HG03565 (cell line): ENCODE measurements at regions not wholly inside any gene's neighbourhood (a gene's known extent, or its start where the extent isn't known, plus 50 kb on each side); places are given as distances from the start of the nearest gene placed in this dataset.

Experiments
- ATAC-seq: cut with Tn5 transposase; IDR thresholded peaks from one replicate; pipeline ENCODE4 v1.9.1; 2021; ENCODE audit warnings: mild to moderate bottlenecking, moderate library complexity; ENCODE audit not compliant: unreplicated experiment

DNA sequence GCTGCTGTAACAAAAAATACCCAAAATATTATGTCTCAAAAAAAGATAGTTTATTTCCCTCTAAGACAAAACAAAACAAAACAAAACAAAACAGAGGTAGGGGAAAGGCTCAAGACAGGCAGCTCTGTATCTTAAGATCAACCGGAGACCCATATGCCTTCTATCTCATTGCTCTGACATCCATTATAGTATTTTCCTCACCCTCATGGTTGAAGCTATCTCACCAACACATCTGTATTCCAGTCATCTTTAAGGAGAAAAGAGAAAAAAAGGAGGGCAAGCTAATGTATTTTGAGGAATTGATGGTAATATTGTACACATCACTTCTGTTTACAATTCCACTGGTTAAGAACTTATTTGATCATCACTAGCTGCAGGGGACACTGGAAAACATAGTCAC is 239.7 kb downstream of the ICOS start:
- ATAC-seq, result no peak

DNA sequence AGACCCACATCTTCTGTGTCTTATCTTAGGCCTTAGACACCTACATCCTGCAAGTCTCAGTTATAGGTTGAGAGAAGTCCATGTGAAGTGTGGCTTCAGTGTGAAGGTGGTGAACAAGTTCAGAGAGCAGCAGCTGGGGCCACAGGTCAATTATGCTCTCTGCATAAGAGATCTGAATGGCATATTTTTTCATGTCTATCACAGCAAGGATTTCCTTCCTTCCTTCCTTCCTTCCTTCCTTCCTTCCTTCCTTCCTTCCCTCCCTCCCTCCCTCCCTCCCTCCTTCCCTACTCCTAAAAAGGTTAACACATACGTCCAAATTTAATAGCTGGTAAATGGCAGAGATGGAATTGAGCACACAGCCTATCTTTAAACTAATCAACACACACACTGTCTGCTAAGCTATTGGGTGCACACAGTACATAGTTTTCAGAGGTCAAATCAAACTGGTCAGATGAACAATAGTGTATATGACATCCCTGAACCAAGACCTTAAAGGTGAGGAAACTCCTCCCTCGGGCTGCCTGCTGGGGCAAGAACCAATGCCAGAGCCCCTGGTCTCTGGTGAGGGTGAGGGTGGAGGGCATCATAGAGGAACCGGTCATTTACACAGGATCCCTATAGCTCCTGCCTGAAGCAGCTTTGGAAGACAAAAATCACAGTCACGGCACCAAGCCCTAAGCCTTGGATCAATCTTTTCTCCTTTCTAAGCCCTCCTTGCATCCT is 240.9 kb downstream of the ICOS start:
- no peak for ATAC-seq

DNA sequence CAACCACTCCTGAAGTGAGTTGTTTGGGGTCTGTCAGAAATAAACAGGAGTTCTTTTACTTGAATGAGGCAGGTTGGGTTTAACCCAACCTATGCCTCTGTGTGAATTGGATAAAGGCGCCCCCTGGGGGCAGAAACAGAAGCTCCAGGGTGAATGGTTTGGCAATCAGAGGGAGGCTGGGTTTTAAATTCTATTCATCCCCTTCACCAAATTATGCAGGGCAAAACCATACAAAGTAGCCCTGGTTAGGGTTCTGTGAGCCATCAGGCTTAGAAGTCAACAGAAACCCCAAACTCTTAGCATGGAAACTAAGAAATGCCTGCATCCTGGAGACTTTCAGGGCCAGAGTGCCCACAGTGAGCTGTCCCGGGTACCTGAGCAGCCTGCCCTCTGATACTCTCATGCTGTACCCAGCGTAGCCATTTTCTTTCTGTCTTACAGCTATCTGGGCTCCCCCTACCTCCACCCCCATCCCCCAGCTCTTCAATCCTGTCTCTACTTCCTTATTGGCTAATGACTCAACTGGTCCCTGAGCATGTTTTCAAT is 241.5 kb downstream of the ICOS start:
- no peak for ATAC-seq

DNA sequence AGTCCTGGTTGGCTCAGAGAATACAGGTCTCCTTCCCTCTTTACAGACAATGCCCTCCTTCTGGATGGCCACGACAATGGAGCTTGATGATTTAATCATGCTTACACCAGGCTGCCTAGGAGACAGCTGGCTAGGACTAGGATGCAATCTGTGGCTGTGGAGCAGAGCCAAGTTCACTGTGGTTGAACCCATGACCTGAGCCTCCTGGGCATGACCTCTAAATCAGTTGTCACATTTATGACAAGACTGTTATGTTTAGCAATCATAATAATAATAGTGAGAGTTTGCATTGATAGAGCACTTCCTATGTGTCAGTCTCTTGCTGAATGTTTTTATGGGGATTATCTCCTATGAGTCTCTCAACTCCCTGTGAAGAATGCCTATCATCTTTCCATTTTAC is 244.1 kb downstream of the ICOS start:
- ATAC-seq, result no peak

DNA sequence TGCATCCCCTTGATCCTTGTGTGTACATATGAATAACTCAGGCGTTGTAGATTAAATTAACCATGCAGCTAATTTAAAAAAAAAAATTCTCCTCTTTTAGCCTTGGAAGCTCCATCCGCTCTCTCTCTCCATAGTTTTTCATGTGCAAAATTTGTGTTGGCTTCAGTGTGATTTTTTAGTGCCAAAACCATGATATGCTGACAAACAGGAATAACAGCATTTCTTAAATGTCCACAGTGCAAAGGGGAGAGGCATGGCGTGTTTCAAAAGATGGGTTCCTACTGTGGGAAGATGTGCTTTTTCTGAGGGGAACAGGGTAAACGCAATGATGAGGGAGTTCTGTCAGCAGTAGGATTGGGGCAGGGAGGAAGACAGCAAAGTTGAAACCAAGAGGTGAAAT is 247.0 kb downstream of the ICOS start:
- no peak for ATAC-seq

DNA sequence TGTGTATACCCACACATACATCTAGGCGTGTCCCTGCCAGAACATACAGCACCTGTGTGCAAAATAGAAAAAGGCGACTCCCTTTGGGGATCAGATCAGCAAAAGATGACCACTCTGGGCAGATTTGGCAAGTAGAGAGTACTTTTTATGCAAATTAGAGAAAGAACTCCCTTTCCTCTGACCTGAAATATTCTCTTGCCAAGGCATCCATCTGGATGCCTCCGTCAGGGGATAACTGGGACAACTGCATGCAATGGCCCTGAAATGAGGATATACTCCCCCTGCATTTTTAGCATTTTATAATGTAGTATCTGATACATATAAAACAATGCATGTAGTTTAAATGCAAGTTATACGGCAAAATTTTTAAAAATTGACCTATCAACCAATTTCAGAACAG is 247.7 kb downstream of the ICOS start:
- no peak for ATAC-seq

DNA sequence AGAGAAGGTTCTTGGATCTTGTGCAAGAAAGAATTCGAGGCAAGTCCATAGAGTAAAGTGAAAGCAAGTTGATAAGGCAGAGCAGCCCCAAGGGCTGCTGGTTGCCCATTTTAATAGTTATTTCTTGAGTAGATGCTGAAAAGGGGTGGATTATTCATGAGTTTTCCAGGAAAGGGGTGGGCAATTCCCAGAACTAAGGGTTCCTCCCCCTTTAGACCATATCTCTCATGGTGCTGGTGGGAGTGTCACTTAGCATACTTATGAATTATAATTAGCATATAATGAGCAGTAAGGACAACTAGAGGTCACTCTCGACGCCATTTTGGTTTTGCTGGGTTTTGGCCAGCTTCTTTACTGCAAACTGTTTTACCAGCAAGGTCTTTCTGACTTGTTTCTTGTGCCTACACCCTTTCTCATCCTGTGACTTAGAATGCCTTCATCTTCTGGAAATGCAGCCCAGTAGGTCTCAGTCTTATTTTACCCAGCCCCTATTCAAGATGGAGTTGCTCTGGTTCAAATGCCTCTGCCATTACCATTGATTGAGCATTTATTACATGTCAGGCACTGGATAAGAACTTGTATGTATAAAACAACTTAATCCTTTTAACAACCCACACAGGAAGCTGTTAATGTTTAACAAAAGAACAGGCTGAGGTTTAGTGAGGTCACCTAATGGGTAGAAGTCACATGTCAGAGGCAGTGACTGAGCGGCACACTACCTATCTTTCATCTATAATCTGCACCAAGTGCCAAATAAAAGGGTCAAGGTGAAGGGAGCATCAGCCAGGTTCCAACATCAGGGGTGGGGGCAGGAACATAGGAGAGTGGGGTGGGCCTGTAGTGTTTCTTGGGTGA is 250.9 kb downstream of the ICOS start:
- no peak for ATAC-seq

DNA sequence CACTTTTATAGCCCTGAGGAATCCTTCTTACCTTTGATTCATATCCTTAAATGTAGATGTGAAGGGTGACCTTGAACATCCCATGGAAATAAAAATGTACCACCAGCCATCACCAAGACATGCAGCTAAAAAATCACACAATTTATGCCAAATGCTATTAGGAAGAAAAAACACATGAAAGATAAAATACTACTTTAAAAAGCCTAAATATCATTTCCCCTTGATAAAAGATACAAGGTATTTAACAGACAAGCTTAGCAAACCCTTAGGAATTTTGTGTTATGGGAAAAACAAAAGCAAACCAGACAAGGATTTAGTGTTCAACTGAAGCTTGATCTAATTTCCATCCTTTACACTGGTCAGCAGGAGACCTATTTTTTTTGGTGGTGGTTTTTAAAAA is 255.0 kb downstream of the ICOS start:
- no peak for ATAC-seq

DNA sequence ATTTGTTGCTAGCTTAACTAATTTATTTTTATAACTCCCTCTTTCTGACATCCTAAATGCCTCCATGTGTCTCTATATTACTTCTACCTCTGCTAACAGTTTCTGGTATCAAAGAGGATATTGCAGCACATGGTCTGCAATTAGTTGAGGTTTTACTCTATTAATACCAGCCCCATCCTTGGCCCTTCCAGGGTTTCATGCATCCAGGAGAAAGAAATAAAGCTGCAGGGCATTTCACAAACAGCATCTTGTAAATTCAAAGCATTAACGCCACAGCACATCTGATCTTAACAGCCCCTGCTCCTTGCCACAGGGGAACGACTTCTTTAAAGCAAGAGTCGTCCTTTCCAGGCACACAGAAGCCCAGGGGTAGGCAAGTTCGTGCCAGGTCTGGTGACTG is 258.9 kb downstream of the ICOS start:
- ATAC-seq, result no peak

DNA sequence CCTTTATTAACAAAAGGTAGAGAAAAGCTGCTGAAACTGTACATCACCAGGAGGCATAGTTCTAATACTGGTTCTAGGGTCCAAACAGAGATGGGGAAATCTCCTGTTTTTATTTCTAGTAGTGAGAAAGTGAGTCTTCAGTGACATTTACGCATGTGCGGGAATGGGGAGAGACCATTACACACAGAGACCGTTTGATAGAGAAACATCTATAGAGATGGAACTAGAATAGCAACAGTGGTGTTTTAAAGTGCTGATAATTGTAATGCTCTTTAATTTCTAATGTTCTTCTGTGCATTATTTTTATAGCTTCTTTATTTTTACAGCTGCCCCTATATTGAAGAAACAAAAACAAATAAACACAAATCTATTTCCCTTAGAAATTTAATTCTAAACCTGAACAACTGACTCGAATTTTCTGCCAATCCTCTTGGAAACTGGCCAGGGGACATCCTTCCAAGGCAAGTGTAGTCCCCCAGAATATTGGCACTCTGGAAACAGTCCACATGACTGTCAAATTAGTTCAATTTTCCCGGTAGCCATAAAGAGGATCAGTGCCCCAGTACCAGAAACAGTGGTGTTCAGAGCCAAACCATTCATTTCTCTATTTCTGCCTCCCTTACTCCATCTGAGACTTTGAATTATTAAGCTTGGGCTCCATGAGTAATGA is 260.9 kb downstream of the ICOS start:
- no peak for ATAC-seq

DNA sequence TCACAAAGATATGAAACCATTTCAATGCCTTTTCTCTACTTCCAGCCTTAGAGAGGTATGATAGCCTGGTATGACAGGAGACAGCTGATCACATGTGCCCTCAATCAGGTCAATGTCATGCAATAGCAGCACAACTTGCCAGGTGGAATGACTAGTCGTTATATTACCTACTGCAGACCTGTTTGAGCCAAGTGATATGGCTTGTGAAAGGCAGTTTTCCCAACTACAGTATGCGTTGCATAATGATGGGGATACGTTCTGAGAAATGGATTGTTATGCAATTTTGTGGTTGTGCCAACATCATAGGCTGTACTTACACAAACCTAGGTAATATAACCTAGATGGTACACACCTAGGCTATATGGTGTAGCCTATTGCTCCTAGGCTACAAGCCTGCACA is 262.8 kb downstream of the ICOS start:
- no peak for ATAC-seq

DNA sequence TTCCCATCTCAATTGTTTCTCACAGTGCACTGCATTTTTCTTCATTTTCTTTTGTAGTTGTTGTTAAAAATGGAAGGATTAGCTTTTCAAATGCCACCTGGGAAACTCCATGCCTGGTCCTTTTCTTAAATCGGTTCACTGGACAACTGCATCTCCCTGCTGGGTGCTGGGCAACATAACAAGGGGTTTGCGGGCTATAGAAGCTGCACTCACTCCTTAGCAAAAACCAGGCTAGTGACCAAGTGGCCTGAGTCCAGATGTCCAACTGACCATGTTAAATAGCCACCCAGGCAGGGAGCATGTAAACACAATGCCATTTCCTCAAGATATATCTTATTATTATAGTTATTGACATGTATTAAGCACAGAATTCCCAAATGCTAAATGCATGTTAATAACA is 264.9 kb downstream of the ICOS start:
- ATAC-seq, result no peak

DNA sequence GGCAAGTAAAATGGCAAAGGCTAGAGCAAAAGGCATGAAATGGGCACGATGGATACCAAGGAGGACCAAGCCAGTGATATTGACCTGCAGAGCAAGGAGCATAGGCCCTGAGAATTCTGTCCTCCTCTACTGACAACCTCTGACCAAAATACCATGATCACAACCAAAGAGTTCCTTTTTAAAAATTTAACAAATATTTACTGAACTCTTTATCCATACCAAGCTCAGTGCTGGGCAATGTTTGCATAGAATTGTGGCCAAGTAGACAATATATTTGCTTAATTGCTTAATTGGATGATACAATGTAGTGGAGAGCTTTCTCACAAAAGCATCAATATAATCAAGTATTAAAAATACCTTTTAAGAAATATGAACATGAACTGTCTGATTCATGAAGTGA is 265.7 kb downstream of the ICOS start:
- ATAC-seq, result no peak

DNA sequence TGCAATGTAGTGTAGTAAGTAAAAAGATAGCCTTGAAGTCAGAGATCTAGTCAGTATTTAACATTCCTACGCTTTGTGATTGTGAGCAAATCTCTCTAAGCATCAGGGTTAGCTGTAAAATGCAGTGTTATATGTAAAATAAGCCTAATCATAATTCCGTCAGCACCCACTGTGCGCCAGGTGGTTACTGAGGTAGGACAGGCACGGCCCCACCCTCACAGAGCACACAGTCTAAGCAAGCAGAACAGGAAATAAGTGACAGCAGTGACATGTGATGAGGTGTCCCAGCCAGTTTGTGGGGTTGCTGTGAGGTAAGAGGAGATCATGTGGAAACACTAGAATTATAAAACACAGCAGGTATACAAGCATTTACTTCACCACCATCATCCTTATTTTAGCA is 267.1 kb downstream of the ICOS start:
- ATAC-seq, result no peak

DNA sequence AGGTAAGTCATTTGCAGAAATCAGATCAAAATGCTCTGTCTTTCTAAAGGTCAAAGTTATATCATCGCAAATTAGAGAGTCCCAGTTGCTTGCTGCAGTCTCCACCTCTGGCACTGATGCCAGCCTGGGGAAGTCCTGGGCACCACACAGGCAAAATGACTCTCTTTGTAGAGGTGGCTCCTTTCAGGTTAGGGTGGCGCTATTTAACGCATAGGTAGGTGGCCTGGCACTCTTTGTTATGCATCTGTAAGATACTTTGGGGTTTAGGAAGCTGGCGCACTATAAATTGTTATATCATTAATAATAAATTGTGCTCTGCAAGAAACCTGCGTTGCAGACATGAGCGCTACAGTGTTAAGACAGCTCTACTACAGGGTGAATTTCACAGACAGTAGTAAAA is 268.5 kb downstream of the ICOS start:
- no peak for ATAC-seq

DNA sequence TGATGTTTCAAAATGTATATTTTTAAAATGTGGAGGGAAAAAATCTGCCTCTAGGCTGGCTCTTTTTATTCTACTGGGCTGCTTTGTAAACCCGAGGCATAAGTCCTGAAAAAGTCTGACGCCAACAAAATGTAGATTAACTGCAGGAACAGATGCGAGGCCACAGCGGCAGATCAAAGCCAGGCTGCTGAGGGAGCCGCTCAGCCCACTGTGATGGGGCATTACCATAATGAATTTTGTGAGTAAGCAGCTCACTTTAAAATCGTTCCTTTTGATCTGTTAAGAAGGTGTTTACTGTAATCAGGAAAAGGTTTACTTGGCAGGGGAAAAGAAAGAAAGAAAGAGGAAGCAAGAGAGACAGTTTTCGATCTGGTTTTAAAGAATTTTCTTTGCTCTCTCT is 269.0 kb downstream of the ICOS start:
- no peak for ATAC-seq

DNA sequence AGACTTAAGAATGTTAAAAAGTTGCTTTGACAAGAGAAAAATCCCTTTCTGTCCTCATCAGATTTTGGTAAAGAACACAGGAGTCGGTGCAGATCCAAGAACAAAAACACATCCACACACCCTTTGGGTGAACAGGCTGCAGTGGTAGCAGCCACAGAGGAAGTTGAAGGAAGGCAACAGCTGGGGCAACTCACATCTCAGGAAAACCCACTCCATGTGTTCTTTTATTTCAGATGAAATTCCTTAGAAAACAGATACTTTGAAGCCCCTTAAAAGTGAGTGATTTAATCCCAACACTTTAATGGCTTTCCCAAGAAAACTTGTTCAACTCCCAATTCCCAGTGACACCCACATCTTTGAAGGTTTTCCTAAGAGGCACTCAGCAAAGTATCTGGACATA is 271.3 kb downstream of the ICOS start:
- ATAC-seq, result no peak

DNA sequence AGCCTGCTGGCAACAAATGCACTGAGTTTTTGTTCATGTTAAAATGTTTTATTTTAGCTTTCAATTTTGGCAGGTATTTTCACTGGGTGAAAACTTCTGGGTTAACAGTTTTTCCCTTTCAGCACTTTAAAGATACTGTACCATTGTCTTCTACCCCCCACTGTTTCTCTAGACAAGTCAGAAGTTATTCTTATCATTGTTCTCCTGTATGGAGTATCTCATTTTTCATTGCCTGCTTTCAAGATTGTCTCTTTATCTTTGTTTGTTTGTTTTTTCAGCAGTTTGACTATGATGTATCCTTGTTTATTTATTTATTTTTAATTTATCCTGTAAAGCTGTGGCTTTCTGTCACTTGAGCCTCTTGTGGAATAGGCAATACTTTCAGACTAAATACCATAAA is 277.0 kb downstream of the ICOS start:
- ATAC-seq, result no peak

DNA sequence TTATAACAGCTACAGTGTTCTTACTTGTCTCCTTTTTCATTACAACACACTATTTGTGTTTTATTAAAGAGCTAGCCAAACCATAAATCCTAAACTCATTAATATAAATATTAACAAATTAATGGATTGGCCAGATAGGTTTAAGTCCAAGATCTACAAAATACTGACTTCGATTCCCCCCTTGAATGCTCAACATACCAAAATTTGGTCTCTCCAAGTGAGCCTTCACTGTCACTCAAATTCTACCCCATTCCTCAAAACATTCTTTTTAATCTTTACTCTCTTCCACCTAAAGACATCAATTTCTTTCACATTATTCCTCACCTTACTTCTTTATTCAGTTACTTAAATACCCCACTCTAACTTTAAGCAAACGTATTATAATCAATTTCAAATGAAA is 281.5 kb downstream of the ICOS start:
- ATAC-seq, result no peak

DNA sequence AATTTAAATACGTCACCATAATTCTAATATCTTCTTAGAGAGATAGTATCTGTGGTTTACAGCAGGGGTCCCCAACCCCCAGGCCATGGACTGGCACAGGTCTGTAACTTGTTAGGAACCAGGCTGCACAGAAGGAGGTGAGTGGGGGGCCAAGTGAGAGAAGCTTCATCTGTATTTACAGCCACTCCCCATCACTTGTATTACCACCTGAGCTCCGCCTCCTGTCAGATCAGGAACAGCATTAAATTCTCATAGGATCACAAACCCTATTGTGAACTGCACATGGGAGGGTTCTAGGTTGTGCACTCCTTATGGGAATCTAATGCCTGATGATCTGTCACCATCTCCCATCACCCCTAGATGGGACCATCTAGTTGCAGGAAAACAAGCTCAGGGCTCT is 282.6 kb downstream of the ICOS start:
- ATAC-seq, result no peak

DNA sequence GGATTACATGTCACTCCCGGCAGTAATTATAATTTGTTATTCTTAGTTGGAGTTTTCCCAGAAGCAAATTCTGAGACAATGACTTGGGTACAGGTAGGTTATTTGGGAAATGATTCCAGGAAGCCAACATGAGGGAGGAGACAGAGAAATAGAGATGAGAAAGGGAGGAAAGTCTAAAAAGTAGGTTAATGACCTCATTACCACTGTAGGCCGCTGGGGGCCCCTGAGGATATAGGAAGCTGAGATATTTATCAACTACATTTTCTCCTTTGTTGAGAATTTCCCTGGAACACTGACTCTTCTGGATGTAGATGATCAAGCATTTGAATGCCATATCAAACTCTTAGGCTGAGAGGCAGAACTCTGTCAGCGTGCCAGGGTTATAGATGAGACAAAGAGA is 284.3 kb downstream of the ICOS start:
- ATAC-seq, result no peak

DNA sequence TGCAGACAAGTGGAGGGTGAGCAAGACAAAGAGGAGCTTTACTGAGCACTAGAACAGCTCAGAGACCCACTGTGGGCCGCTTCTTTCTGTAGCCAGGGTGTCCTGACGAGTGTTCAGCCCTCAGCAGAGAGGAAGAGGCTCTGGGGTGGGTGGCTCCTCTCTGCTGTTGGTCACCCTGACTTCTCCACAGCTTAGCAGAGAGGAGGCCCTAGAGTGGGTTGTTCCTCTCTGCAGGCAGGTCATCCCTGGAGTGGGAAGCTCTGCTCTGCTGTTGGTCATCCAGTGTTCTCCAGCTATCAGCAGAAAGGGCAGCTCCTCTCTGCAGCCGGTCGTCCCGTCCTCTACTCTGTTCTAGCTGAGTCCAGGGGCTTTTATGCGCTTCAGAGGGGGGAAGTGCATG is 286.5 kb downstream of the ICOS start:
- no peak for ATAC-seq
